ENCODE measurements at regions not wholly inside any gene's neighbourhood (a gene's known extent, or its start where the extent isn't known, plus 50 kb on each side); places are given as distances from the start of the nearest gene placed in this dataset.
"Not testable (repeated sequence)": the region's sequence is repeated elsewhere in the genome, so short reads cannot be mapped to it uniquely, and the experiment has no call there.

DNA sequence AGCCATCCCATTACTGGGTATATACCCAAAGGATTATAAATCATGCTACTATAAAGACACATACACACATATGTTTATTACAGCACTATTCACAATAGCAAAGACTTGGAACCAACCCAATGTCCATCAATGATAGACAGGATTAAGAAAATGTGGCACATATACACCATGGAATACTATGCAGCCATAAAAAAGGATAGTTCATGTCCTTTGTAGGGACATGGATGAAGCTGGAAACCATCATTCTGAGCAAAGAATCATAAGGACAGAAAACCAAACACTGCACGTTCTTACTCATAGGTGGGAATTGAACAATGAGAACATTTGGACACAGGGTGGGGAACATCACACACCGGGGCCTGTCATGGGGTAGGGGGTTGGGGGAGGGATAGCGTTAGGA is 60.3 kb upstream of the NMU start:
- H3K27ac Mint-ChIP-seq, H3K9me3 Mint-ChIP-seq, H3K4me3 Mint-ChIP-seq, H3K27me3 Mint-ChIP-seq, H3K36me3 Mint-ChIP-seq, DNase-seq, H3K4me1 Mint-ChIP-seq, CTCF ChIA-PET: not testable (repeated sequence)

DNA sequence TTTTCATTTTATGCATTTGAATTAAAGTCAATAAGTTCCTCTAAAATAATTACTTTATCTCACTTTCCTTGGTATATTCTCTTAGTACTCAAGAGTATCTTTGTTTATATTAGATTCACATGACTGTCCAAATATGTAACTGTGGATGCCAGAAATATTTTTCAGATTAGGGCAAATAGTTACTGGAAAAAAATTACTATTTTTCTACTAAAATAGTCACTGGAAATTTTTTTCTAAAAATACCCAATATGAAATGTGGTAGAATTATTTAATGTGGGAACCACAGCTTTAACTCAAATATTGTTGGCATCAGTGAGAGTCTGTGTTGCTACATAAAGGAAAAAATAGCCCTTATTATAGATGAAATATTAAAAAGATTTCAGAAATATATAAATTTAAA is 70.4 kb upstream of the NMU start:
- DNase-seq, result no peak
- CTCF ChIA-PET, result no interaction called here
- H3K4me1 Mint-ChIP-seq, result no peaks in the 10 kb centered on the region
- no peaks in the 10 kb centered on the region for H3K9me3 Mint-ChIP-seq
- no peaks in the 10 kb centered on the region for H3K36me3 Mint-ChIP-seq
- no peaks in the 10 kb centered on the region for H3K27me3 Mint-ChIP-seq
- H3K27ac Mint-ChIP-seq, result no peak overlapping the region
- no peak overlapping the region for H3K4me3 Mint-ChIP-seq

DNA sequence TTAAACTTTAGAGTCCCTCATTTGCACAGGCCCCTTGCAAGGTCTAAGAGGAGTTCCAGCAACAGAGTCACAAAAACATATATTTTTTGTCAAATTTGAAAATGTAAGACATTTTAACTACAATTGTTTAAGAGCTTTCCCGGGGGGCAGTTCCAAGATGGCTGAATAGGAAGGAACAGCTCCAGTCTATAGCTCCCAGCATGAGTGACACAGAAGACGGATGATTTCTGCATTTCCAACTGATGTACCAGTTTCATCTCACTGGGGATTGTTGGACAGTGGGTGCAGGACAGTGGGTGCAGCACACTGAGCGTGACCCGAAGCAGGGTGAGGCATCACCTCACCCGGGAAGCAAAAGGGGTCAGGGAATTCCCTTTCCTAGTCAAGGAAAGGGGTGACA is 71.4 kb upstream of the NMU start:
- Mint-ChIP-seq H3K27ac (no peak overlapping the region), H3K4me1 (no peaks in the 10 kb centered on the region), H3K27me3 (no peaks in the 10 kb centered on the region), H3K36me3 (no peaks in the 10 kb centered on the region), H3K9me3 (no peaks in the 10 kb centered on the region), H3K4me3 (no peak overlapping the region)
- no peak for DNase-seq
- CTCF ChIA-PET, result no interaction called here

DNA sequence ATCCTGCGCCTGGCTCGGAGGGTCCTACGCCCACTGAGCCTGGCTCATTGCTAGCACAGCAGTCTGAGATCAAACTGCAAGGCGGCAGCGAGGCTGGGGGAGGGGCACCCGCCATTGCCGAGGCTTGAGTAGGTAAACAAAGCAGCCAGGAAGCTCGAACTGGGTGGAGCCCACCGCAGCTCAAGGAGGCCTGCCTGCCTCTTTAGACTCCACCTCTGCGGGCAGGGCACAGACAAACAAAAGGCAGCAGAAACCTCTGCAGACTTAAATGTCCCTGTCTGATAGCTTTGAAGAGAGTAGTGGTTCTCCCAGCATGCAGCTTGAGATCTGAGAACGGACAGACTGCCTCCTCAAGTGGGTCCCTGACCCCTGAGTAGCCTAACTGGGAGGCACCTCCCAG is 71.9 kb upstream of the NMU start:
- not testable (repeated sequence) for H3K36me3 Mint-ChIP-seq, H3K4me3 Mint-ChIP-seq

DNA sequence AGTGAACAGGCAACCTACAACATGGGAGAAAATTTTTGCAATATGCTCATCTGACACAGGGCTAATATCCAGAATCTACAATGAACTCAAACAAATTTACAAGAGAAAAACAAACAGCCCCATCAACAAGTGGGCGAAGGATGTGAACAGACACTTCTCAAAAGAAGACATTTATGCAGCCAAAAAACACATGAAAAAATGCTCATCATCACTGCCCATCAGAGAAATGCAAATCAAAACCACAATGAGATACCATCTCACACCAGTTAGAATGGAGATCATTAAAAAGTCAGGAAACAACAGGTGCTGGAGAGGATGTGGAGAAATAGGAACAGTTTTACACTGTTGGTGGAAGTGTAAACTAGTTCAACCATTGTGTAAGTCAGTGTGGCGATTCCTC is 76.7 kb upstream of the NMU start:
- H3K27ac Mint-ChIP-seq, H3K27me3 Mint-ChIP-seq, DNase-seq, H3K4me1 Mint-ChIP-seq, H3K36me3 Mint-ChIP-seq, H3K4me3 Mint-ChIP-seq, H3K9me3 Mint-ChIP-seq, CTCF ChIA-PET: not testable (repeated sequence)

More for the DNA sequence above, 71.9 kb upstream of the NMU start:
- H3K27me3 Mint-ChIP-seq, H3K27ac Mint-ChIP-seq, CTCF ChIA-PET, H3K4me1 Mint-ChIP-seq, DNase-seq, H3K9me3 Mint-ChIP-seq: not testable (repeated sequence)

DNA sequence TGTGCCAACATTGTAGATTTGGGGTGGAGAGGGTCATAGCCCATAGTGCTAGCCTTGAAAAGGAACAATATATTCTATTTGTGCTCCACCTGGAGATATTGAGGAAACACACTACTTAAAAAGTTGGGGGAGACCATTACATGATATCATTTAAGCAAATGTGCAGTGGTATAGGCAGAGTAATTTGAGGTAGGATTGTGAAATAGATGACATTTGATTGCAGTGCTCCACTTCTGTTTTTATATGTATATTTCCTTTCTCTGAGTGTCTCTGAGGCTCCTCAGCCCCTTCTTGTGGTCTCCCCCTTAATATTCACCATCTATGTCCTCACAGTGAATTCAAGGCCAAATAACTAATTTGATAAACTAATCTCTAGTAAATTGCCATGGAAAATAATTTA is 85.6 kb upstream of the NMU start:
- Mint-ChIP-seq H3K27ac (no peak overlapping the region), H3K36me3 (no peaks in the 10 kb centered on the region), H3K9me3 (no peaks in the 10 kb centered on the region), H3K27me3 (no peaks in the 10 kb centered on the region), H3K4me1 (no peaks in the 10 kb centered on the region), H3K4me3 (no peak overlapping the region)
- CTCF ChIA-PET, result no interaction called here
- no peak for DNase-seq

DNA sequence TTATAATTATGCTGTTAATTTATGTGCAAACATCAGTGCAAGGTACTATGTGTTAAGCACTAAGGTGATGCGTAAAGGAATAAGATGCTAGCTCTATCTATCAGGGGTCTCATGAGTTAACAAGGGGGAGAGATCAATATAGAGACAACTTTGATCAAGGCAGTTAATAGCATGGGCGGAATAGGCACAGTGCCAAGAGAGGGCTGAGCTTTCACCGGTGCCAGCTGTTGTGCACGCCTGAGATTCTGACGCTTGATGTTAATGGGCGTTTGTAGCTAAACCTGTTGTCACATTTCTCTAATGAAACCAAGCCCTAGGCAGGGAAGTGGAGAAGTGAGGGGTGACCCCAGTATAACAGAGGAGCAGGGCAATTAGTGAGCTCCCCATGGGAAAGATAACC is 86.0 kb upstream of the NMU start:
- Mint-ChIP-seq H3K9me3 (no peaks in the 10 kb centered on the region), H3K4me3 (no peak overlapping the region), H3K27ac (no peak overlapping the region), H3K36me3 (no peaks in the 10 kb centered on the region), H3K27me3 (no peaks in the 10 kb centered on the region), H3K4me1 (no peaks in the 10 kb centered on the region)
- DNase-seq, result no peak
- CTCF ChIA-PET, result no interaction called here

DNA sequence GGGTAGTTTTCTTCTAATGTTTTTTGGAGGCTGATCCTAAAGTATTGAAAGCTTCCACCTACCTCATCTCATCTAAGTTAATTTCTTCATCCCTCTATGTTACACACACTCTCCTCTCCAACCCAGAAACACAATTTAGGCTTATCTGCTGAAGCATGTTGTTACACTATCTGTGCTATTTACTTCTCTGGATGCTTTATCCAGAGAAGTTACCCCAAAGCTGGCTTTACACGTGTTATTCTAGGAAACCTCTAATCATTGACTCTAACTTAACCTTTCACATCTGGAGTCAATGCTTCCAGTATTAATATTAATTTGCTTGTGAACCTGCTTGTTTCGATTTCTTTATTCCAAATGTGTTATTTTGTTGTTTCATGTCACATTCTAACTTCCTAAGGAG is 87.3 kb upstream of the NMU start:
- no peaks in the 10 kb centered on the region for H3K36me3 Mint-ChIP-seq
- no peak for DNase-seq
- no peak overlapping the region for H3K27ac Mint-ChIP-seq
- no peaks in the 10 kb centered on the region for H3K9me3 Mint-ChIP-seq
- H3K4me3 Mint-ChIP-seq, result no peak overlapping the region
- no peaks in the 10 kb centered on the region for H3K27me3 Mint-ChIP-seq
- CTCF ChIA-PET, result no interaction called here
- no peaks in the 10 kb centered on the region for H3K4me1 Mint-ChIP-seq

DNA sequence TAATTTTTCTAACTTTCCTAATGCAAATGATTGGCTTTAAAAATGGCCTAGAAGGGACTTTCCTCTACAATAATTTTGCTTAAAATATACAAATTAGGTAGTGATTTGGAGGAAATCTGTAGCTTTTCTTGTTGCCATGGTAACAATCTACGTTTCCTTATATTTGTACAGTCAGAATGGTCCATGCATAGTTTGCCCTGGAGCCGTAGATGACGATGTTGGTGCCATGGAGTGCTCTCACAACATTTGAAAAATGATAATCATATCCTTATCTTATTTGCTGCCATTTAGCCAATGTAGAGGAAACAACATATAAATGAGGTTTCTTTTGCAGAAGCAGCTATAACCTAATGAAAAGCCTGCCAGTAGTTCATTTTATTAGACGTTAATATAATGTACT is 89.0 kb upstream of the NMU start:
- H3K36me3 Mint-ChIP-seq, result no peaks in the 10 kb centered on the region
- H3K4me1 Mint-ChIP-seq, result no peaks in the 10 kb centered on the region
- H3K9me3 Mint-ChIP-seq, result no peaks in the 10 kb centered on the region
- CTCF ChIA-PET, result no interaction called here
- H3K4me3 Mint-ChIP-seq, result no peak overlapping the region
- H3K27ac Mint-ChIP-seq, result no peak overlapping the region
- no peaks in the 10 kb centered on the region for H3K27me3 Mint-ChIP-seq
- DNase-seq, result no peak

DNA sequence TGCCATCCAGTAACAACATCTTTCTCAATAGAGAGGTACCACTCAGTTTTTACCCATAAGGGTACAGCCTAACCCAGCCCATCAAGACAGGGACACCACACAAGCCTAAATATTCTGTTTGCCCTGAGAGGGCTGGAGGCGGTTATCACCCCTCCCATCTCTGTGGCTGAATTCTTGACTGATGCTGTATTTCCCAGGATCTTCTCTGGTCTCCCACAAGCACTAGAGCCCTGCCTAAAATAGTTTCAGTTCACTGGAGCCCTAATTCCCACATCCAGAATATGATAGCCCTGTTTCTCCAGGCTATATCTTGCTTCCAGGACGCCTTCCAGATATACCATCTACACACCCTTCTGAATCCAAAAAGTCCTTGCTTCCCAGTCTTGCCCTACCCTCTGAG is 91.6 kb upstream of the NMU start:
- H3K4me1 Mint-ChIP-seq, result no peaks in the 10 kb centered on the region
- CTCF ChIA-PET, result no interaction called here
- H3K27me3 Mint-ChIP-seq, result peaks cover 2% of the 10 kb centered on the region
- no peaks in the 10 kb centered on the region for H3K36me3 Mint-ChIP-seq
- no peak for DNase-seq
- H3K9me3 Mint-ChIP-seq, result no peaks in the 10 kb centered on the region
- H3K4me3 Mint-ChIP-seq, result no peak overlapping the region
- no peak overlapping the region for H3K27ac Mint-ChIP-seq

DNA sequence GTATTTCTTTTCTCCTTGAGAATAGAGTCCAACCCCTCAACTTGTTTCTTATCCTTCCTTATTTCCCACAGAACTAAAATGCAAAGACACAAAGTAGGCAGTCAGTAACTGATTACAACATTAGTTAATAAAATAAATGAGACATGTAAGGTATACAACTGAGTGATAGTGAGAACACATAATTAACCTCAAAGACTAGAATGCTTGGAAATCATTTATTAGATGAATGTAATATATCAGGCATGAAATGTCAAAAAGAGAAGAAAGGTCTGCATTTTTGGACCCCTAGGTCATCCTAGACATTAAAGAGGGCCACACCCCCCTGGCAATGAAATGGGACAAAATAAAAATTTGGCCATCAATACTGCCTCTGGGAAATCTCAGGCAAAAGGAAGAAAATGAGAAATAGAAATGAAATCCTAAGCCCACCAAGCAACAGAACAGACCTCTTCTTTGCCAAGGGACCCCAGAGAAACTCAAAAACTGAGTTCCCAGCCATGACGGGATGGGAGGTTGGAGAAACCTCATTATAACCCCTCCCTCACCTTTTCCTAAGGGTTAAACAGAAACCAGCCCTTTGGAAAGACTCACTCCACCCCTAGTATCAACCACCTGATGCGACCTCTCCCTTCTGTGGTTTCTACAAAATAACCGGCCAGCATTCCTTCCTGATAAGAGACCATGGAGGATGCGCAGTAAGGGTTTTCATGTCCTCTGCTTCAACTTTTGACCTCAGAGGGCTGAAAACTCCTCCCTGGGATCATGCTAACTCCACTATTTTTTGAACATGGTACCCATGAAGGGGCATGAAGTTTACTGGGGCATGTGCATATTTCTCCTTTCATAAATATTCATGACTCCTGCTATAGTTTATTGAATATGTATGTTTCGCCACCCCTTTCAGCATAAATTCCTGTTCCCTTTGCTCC is 90.0 kb upstream of the EXOC1L start:
- CTCF ChIA-PET, result no interaction called here
- DNase-seq, result no peak
- H3K27me3 Mint-ChIP-seq, result peaks cover 8% of the 10 kb centered on the region
- no peaks in the 10 kb centered on the region for H3K4me1 Mint-ChIP-seq
- no peaks in the 10 kb centered on the region for H3K9me3 Mint-ChIP-seq
- no peak overlapping the region for H3K4me3 Mint-ChIP-seq
- no peak overlapping the region for H3K27ac Mint-ChIP-seq
- H3K36me3 Mint-ChIP-seq, result no peaks in the 10 kb centered on the region

DNA sequence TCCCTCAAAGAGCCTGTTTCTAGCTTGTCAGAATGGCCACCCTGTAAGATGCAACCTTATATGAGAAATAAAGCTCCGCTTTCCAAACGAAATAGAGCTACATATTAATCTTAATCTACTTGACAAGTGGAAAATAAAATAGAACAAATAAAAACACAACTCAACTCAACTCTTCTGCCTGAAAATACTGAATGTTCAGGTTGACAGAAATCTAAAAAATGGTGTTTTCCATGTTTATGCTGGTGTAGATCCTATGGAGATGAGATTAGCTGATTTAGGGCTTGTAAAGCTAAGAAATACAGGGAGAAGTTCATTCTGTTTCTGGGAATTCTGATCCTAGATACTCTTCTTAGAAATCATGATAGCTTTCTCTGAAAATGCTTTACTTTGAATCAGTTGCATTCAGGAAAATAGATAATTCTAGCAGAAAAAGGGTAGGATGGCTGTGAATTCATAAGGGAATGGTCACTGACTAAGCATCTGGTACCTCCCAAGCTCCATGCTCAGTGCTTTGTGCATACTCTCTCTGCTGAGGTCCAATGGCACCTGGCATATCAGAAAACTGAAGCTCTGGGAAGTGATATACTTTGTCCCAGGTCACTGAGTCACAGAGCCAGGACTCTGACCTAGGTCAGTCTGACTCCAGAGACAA is 89.2 kb upstream of the EXOC1L start:
- Mint-ChIP-seq H3K27me3 (peaks cover 11% of the 10 kb centered on the region), H3K36me3 (no peaks in the 10 kb centered on the region), H3K4me3 (no peak overlapping the region), H3K4me1 (no peaks in the 10 kb centered on the region), H3K27ac (no peak overlapping the region), H3K9me3 (no peaks in the 10 kb centered on the region)
- DNase-seq, result no peak
- CTCF ChIA-PET, result no interaction called here

DNA sequence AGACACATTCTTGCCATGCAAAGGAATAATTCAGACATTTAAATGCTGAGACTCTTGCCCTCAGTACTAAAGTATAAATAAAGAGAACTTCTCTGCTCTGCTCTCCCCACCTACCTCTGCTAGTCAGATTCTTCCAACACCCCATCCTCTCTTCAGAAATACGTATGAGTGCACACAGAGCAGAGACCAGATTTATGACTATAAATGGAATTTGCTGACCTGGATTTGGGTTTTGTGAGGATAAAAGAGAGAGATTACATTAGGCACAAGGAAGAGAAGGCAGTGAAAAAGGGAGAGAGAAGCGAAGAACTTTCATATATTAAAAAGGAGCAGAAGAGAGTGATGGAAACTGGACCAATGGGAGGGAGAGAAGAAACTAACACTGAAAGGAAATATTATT is 87.6 kb upstream of the EXOC1L start:
- no peak for DNase-seq
- Mint-ChIP-seq H3K36me3 (no peaks in the 10 kb centered on the region), H3K9me3 (no peaks in the 10 kb centered on the region), H3K27ac (no peak overlapping the region), H3K4me1 (no peaks in the 10 kb centered on the region), H3K27me3 (peaks cover 13% of the 10 kb centered on the region), H3K4me3 (no peak overlapping the region)
- CTCF ChIA-PET, result no interaction called here

DNA sequence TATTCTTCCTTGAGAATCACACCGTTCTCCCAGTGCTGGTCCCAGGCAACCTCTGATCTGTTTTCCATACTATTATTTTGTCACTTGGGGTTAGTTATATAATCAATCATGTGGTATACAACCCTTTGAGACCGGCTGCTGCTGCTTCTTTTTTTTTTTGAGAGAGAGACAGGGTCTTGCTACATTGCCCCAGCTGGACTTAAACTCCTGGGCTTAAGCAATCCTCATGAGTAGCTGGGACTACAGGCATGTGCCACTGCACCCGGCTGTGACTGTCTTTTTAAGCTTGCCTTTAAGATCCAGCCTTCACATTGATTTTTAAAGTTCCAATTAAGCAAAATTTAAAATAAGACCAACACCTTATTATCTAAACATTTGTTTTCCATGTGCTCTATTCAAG is 86.7 kb upstream of the EXOC1L start:
- Mint-ChIP-seq H3K27ac (no peak overlapping the region), H3K4me1 (no peaks in the 10 kb centered on the region), H3K36me3 (no peaks in the 10 kb centered on the region), H3K9me3 (no peaks in the 10 kb centered on the region), H3K4me3 (no peak overlapping the region), H3K27me3 (peaks cover 13% of the 10 kb centered on the region)
- CTCF ChIA-PET, result no interaction called here
- DNase-seq, result no peak

DNA sequence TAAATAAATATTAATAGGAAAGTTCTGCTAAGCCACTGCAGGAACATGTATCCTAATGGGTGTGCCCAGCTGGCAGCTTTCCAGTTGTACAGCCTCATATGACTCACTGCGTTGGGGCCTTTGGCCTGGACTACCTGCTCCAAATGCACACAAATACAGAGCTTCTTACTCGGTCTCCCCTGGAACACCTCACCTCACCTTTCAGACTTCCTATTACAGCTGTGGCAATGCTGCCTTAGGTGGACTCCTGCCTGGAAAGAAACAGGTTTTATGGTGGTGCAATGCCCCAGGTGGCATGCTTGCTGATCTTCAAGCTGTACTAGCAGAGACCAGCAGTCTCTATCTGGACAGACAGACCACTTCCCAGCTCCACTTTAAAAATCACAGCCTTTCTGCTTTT is 85.7 kb upstream of the EXOC1L start:
- no peak overlapping the region for H3K27ac Mint-ChIP-seq
- no peaks in the 10 kb centered on the region for H3K36me3 Mint-ChIP-seq
- H3K27me3 Mint-ChIP-seq, result peaks cover 19% of the 10 kb centered on the region
- no peaks in the 10 kb centered on the region for H3K9me3 Mint-ChIP-seq
- CTCF ChIA-PET, result no interaction called here
- H3K4me1 Mint-ChIP-seq, result no peaks in the 10 kb centered on the region
- DNase-seq, result no peak
- no peak overlapping the region for H3K4me3 Mint-ChIP-seq

Measured in activated naive CD4-positive, alpha-beta T cell treated with anti-CD3 and anti-CD28 coated beads, Interleukin-2, amount 10 ng/mL, durations not matched to agents 7 days and 5 days (primary cell).